ENCODE measurements at regions not wholly inside any gene's neighbourhood (a gene's known extent, or its start where the extent isn't known, plus 50 kb on each side); places are given as distances from the start of the nearest gene placed in this dataset.
"Not testable (repeated sequence)": the region's sequence is repeated elsewhere in the genome, so short reads cannot be mapped to it uniquely, and the experiment has no call there.

DNA sequence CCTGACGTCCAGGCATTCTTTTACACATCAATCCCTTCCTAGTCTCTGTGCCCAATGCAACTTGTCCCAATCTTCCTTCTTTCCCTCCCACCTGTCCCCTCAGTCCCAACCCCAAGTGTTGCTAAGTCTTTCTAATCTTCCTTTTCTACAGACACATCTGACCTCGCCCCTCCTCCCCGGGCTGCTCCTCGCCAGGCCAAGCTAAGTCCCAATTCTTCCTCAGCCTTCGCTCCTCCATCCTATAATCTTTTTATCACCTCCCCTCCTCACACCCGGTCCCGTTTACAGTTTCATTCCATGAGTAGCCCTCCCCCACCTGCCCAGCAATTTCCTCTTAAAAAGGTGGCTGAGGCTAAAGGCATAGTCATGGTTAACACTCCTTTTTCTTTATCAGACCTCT, 413.3 kb upstream of the ST8SIA4 start:
- not testable (repeated sequence) for DNase-seq

DNA sequence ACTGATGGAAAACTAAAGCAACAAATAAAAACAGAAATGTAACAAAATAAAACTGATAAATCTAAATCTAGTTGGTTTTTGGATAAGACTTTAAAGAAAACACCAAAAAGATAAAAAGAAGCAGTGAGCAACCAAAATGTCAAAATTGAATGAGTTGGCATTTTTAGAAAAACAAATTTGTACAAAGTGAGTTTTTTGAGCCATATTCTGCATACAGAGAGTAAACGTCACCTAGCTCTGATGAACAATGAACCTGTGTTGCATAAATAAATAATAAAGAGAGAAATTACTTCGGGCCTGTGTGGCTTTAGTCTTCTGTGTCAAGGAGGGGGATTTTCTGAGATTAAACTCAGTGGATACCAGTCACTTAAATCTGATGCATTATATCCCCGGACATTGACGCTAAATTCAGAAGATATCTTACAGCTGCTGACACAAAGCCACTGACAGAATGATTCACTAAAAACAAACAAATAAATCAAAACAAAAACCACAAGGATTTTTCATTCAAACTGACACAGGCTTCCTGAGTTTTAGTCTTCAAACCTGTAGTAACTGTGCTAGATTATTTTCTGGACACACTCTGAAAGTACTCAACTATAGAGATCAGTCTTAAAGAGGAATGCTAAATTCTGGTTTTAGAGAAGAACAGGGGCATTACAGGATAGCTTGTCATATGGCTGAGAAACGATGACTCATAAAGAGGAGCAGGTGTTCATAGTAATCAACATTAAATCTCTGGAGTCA, 403.5 kb upstream of the ST8SIA4 start:
- no peak for DNase-seq

DNA sequence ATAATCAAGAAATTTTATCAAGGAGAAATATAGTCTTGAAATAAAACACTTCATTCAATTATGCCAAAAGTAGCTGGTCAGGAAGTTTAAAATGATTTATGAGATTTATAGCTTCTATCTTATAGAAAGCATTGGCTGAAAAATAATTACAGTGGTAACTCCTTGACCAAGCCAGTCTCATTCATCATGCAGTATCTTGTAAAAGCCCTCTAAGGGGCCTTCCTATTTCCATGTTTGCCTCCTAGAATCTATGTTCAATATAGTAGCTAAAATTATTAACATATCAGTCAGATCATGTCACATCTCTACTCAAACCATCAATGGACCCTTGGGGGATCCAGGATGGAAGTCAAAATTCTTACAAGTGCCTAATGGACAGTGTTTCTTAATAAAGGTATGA, 393.4 kb upstream of the ST8SIA4 start:
- no peak for DNase-seq

DNA sequence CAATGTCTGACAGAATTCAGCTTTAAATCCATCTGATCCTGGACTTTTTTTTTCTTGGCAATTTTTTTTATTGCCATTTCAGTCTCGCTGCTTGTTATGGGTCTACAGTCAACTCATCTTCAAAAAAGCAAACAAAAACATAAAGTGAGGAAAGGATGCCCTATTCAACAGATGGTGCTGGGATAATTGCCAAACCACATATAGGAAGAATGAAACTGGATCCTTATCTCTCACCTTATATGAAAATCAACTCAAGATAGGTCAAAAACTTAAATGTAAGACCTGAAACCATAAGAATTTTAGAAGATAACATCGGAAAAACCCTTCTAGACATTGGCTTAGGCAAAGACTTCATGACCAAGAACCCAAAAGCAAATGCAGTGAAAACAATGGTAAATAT, 389.1 kb upstream of the ST8SIA4 start:
- DNase-seq = no peak

DNA sequence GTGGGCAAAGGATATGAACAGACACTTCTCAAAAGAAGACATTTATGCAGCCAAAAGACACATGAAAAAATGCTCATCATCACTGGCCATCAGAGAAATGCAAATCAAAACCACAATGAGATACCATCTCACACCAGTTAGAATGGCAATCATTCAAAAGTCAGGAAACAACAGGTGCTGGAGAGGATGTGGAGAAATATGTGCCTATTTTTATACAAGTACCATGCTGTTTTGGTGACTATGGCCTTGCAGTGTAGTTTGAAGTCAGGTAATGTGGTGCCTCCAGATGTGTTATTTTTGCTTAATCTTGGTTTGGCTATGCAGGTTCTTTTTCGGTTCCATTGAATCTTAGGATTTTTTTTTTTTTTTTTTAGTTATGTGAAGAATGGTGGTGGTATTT, 387.7 kb upstream of the ST8SIA4 start:
- DNase-seq = not testable (repeated sequence)

DNA sequence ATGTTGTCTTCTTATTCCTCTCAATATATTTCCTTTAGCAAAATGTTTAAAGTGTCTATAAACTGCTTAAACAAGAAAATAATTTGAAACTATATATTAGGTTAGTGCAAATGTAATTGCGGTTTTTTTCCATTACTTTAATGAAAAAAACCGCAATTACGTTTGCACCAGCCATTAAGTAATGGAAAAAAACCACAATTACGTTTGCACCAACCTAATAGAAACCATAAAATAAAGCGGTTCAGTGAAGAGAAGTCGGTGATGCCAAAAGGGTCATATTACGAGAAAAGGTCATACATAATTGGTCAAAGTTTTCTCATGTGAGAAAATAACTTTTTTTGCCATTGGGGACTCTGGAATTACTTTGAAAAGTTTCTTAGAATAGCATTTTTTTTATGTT, 385.6 kb upstream of the ST8SIA4 start:
- DNase-seq = no peak

DNA sequence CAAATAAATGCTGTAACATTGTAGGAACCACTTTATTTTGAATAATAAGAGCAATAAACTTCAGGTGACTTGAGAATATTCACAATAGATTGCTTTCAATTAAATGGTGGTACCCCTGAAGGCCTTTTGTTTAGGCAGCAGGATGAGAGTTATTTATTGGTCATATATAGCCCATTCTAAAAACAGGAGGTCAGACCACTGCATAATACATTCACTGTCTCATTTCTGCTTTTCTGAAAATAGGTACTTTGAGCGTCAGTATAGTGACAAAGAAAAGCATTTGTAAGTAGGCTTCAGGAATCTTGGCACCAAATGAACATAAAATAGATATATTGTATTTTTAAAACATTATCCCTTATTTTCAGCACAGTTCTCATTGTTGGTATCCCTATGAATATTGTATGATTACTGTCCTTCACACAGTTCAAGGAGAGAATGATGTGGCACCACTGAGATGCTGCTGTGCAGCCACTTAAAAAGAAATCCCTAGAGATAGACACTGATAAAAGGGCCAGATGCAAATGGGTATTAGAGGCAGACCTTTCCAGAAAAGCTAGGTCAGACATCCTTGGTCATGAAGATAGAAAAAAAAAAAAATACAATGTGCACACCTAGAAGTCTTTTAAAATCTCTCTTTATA, 381.8 kb upstream of the ST8SIA4 start:
- no peak for DNase-seq

DNA sequence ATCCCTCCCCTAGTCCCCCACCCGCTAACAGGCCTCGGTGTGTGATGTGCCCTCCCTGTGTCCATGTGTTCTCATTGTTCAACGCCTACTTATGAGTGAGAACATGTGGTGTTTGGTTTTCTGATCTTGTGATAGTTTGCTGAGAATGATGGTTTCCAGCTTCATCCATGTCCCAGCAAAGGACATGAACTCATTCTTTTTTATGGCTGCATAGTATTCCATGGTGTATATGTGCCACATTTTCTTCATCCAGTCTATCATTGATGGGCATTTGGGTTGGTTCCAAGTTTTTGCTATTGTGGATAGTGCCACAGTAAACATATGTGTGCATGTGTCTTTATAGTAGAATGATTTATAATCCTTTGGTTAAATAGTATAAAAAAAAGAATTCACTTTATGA, 380.9 kb upstream of the ST8SIA4 start:
- DNase-seq = not testable (repeated sequence)

DNA sequence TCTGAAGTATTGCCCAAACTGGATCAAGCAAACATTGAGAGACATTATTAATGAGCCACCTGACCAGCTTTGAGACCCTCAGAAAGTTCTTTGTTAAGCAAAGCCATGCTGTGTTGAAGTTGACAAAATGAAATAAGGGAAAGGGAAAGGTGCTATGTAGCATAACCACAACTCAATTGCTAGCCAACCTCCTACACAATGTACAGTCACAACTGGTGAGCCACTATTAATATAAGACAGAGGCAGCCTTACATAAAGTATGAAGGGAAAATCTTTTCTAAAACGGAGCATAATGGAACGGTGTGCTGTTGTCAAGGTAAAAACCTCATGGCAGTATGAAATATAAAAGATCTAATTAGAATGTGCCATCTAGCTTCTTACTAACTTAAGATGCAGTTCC, 375.8 kb upstream of the ST8SIA4 start:
- no peak for DNase-seq

DNA sequence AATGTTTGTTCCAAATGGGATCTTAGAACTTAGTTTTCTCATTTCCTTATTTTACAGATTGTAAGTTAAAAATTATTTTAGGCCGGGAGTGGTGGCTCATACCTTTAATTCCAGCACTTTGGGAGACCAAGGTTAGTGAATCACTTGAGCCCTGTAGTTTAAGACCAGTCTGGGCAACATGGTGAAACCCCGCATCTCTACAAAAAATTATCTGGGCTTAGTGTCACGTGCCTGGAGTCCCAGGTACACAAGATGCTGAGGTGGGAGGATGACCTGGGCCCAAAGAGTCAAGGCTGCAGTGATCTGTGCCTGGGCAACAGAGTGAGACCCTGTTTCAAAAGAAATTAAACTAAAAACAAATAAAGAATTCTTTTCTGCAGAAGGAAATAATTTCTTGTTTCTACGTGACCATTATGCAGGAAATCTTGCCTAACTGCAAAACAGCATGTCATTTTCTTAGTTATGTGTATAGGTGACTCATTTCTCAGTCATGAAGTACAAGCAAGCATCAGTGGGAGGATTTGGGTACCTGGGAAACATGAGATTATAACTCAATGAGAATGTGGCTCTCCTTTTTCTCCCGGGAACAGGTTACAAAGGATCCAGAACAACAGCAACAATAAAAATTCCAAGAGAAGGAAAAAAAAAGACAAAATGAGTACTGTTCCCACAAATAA, 375.1 kb upstream of the ST8SIA4 start:
- DNase-seq = no peak

DNA sequence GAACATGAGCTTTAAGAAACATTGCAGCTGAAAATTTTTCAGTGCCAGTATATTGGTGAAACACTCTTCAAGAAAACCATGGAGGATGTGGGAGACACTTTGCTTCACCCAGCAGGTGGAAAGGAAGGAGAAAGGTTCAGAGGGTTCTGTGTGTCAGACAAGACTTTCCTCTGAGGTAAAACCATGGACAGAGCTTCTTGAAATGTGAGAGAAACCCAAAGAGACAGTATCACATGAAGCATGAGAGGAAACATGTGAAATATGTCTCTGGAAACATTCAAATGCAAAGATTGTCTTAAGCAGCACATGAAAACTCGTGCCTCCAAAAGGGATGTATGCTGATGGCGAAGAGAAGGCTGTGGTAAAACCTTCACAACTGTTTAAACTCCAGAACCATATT, 368.9 kb upstream of the ST8SIA4 start:
- DNase-seq = no peak

DNA sequence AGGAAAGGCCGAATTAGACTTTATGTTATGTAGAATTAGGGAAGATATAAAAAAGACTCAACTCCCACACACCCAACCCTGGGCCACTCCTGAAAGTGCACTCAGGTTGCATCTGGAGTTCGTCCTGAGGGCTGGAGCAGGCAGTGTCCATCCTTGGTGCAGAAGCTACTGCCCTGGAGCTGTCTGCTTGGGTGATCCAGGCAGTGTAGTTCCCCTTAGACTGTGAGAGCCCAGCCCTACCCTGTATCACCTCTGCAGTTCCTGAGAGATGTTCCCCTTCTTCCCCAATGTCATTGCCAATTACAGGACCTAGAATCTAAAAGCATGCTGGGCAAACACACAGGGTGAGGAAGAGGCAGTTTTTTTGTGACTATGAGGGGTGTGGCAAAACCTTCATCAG, 368.3 kb upstream of the ST8SIA4 start:
- no peak for DNase-seq

DNA sequence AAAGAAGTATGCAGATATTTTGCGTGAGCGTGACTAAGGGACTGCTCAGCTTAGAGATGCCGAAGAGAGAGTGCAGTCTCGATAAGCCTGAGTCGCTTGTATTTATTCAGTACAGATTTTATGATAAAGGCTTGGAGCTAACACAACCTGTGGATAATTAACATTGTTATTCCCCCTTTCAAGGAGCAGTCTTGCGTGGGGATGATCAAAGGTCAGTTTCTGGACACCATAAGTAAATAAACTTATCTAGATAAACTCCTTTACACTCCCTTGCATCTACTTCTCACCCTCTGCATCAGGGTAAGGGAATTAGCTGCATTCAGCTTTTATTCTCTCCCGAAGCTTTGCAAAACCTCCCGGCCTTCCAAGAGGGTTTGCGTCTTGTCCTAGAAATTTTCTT, 357.8 kb upstream of the ST8SIA4 start:
- no peak for DNase-seq

DNA sequence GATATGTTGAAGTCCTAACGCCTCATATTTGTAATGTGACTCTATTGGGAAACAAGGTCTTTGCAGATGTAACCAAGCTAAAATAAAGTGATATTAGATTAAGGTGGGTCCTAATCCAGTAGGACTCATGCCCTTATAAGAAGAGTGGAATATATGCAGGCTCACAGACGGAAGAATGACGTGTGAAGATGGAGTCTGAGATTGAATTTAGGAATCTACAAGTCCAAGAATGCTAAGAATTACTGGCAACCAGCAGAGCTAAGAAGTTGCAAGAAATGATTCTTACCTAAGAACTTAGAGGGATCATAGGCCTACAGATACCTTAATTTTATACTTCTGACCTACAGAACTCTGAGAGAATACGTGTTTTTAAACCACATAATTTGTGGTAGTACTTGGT, 350.0 kb upstream of the ST8SIA4 start:
- no peak for DNase-seq

DNA sequence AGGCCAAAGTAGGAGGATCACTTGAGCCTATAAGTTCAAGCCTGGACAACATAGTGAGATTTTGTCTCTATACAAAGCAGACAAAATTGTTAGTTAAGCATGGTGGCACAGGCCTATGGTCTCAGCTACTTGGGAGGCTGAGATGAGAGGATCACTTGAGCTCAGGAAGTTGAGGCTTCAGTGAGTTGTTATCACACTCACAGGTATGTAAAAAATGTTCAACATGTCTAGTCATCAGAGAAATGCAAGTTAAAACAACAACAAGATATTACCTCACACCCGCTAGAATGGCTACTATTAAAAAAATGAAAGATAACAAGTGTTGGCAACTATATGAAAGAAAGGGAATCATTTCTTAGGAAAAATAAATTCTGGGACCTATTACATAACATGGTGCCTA, 341.5 kb upstream of the ST8SIA4 start:
- no peak for DNase-seq

DNA sequence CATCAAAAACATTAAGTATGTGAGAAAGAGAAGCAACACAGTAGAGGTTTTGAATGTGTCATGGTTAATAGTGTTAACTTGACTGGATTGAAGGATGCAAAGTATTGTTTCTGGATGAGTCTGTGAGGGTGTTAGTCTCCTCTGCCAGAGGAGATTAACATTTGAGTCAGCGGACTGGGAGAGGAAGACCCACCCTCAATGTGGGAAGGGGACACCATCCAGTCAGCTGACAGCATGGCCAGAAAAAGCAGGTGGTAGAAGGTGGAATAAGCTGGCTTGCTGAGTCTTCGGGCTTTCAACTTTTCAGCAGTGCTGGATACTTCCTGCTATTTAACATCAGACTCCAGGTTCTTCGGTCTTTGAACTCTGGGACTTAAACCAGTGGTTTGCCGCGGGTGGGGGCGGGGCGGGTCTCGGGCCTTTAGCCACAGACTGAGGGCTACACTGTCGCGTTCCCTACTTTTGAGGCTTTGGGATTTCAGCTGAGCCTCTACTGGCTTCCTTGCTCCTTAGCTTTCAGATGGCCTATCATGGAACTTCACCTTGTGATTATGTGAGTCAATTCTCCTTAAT, 309.9 kb upstream of the ST8SIA4 start:
- DNase-seq = no peak

DNA sequence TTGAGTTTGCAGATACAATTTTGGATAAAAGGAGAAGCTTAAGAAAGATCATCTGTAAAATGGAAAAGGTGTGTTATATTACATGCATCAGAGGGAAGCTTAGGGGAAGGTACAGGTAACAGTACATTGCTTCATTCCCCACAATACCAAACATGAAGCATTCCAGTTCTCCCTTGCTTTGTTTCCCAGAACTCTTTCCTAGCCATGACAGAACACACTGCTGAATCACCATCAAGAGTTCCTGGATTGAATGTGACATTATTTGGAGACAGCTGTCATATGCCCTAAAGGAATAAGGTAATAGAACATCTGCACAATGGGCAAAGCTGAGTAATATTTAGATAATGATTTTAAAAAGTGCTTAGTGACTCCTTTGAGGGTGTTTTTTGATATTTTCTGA, 303.5 kb upstream of the ST8SIA4 start:
- DNase-seq = no peak

DNA sequence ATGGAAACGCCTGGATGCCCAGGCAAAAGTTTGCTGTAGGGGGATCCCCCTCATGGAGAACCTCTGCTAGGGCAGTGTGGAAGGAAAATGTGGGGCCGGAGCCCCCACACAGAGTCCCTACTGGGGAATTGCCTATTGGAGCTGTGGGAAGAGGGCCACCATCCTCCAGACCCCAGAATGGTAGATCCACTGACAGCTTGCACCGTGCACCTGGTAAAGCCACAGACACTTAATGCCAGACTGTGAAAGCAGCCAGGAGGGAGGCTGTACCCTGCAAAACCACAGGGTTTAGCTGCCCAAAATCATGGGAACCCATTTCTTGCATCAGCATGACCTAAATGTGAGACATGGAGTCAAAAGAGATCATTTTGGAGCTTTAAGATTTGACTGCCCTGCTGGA, 302.0 kb upstream of the ST8SIA4 start:
- DNase-seq = not testable (repeated sequence)

DNA sequence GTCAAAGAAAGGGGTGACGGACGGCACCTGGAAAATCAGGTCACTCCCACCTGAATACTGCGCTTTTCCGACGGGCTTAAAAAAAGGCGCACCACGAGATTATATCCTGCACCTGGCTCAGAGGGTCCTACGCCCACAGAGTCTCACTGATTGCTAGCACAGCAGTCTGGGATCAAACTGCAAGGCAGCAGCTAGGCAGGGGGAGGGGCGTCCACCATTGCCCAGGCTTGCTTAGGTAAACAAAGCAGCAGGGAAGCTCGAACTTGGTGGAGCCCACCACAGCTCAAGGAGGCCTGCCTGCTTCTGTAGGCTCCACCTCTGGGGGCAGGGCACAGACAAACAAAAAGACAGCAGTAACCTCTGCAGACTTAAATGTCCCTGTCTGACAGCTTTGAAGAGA, 277.3 kb upstream of the ST8SIA4 start:
- DNase-seq = not testable (repeated sequence)

DNA sequence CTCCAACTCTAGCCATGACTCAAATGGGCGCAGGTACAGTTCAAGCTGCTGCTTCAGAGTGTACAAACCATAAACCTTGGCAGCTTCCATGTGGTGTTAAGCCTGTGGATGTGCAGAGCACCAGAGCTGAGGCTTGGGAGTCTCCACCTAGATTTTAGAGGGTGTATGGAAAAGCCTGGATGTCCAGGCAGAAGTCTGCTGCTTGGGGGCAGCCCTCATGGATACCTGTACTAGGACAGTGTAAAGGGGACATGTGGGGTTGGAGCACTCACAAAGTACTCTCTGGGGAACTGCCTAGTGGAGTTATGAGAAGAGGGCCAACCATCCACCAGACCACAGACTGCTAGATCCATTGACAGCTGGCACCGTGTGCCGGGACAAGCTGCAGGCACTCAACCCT, 273.5 kb upstream of the ST8SIA4 start:
- no peak for DNase-seq

DNA sequence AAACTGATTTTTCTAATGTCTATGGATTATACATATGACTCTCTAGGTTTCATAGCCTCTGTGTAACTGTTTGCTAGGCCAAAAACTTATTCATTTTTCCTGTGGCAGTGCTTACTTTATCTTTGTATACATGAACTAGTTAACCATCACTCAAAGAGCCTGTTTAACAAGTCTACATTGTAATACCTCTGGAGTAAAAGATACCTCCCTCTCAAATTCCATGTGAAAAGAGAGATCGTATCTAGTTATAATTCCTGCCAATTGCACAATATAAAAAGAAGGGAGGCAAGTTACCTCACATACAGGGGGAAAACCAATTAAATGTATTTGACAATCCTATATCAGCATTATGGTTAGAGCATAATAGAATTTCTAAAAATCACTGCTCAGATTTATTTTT, 271.9 kb upstream of the ST8SIA4 start:
- DNase-seq = no peak

DNA sequence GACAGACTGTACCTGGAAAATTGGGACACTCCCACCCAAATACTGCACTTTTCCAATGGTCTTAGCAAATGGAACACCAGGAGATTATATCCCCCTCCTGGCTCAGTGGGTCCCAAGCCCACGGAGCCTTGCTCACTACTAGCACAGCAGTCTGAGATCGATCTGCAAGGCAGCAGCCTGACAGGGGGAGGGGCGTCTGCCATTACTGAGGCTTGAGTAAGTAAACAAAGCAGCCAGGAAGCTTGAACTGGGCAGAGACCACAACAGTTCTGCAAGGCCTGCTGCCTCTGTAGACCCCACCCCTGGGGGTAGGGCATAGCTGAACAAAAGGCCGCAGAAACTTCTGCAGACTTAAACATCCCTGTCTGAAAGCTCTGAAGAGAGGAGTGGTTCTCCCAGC, 260.0 kb upstream of the ST8SIA4 start:
- no peak for DNase-seq

DNA sequence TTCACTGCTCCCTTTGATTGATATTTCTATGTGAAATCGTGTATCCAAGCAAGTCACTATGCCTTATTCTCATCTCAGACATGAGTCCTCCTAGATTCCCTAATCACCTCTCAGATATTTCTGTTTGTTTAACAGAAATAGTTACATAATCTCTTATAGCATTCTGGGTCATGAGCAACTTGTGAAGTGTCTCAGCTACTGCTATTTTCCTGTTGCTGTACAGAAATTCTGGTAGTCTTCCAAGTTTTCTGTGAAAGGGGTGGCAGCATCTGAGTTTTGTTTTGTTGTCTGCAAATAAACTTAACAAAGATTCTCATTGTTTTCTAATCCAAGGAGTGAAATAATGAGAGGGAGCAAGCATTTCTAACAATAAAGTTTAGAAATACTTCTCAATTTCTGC, 256.9 kb upstream of the ST8SIA4 start:
- no peak for DNase-seq

DNA sequence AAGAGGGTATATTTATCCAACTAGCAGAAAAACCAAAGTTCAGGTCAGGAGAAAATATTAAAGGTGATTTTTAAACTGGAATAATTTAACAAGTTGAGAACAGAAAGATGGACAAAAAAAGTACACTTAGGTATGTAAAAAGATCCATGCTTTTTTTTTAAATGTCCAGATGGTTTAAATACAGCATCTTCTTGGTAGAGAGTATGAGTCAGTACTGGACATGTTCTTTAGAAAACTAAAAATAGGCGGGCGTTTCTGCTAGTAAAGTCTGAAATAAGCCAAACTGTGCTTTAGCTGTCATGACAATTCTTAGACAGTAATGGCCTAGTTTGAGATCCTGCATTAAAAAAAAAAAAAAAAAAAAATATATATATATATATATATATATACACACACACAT, 255.9 kb upstream of the ST8SIA4 start:
- DNase-seq = no peak

Data from activated CD4-positive, alpha-beta T cell treated with anti-CD3 and anti-CD28 coated beads, Interleukin-2, amount 50 U/mL, for 16 hours (primary cell).